Endothelial cell of umbilical vein (primary cell): ENCODE measurements at regions not wholly inside any gene's neighbourhood (a gene's known extent, or its start where the extent isn't known, plus 50 kb on each side); places are given as distances from the start of the nearest gene placed in this dataset.

Experiments
- EZH2 ChIP-seq: IDR thresholded peaks from 2 replicates; pipeline ENCODE4 v1.6.1; 2012; ENCODE audit warnings: borderline replicate concordance, low read depth, mild to moderate bottlenecking, moderate library complexity, low read length, inconsistent platforms; ENCODE audit not compliant: severe bottlenecking
- GATA2 ChIP-seq: IDR thresholded peaks from 2 replicates; pipeline ENCODE4 v1.7.0; 2011; ENCODE audit warnings: low read depth, mild to moderate bottlenecking, moderate library complexity, mixed read lengths, low read length; ENCODE audit not compliant: insufficient read length, insufficient read depth
- POLR2A ChIP-seq: IDR thresholded peaks from 2 replicates; pipeline ENCODE4 v1.6.1; 2012; ENCODE audit warnings: low read depth, mild to moderate bottlenecking, control low read depth, low read length
- TF ChIP-seq, protein P1 (sequence below), 2 donors: IDR thresholded peaks; 1 replicate in 1 of 2; 2 replicates in 1 of 2; pipeline ENCODE4 v1.5.1; 2011; ENCODE audit warnings: low read length in 2 of 2, mild to moderate bottlenecking in 2 of 2, moderate library complexity in 2 of 2, control low read depth in 1 of 2, inconsistent platforms in 1 of 2, low read depth in 1 of 2; ENCODE audit not compliant: insufficient read depth in 1 of 2; ENCODE audit errors: extremely low read depth in 1 of 2

DNA sequence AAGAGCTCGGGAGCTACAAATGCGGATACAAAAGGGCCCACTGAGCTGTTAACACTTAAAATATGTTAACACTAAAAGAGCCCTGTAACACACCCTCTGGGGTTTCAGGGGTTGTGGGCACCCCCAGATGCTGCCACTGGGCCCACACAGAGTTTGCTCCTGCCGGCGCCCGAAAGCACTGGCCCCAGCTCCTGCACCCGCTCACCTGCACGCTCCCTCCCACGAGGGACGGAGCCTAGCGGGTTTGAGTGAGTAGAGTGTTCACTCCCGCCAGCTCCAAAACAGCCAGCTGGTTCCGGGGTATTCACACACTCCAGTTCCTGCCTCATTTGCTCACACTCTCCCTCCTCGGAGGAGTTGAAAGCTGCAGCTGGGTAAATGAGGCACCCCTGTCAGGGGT lies 357.7 kb downstream of the ETNK1 start:
- TF ChIP-seq GATA2 (no peak), EZH2 (no peak), POLR2A (no peak)
- TF ChIP-seq, protein P1, sequence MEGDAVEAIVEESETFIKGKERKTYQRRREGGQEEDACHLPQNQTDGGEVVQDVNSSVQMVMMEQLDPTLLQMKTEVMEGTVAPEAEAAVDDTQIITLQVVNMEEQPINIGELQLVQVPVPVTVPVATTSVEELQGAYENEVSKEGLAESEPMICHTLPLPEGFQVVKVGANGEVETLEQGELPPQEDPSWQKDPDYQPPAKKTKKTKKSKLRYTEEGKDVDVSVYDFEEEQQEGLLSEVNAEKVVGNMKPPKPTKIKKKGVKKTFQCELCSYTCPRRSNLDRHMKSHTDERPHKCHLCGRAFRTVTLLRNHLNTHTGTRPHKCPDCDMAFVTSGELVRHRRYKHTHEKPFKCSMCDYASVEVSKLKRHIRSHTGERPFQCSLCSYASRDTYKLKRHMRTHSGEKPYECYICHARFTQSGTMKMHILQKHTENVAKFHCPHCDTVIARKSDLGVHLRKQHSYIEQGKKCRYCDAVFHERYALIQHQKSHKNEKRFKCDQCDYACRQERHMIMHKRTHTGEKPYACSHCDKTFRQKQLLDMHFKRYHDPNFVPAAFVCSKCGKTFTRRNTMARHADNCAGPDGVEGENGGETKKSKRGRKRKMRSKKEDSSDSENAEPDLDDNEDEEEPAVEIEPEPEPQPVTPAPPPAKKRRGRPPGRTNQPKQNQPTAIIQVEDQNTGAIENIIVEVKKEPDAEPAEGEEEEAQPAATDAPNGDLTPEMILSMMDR (IDR thresholded peaks at IDR 0.05; ENCODE audit: extremely low read depth in 1 of 2, insufficient read depth in 1 of 2, low read depth in 1 of 2, low read length in 2 of 2) = no peak
